Left ventricle myocardium inferior (tissue), 1 donor: ENCODE measurements at regions not wholly inside any gene's neighbourhood (a gene's known extent, or its start where the extent isn't known, plus 50 kb on each side); places are given as distances from the start of the nearest gene placed in this dataset.
"Not testable (repeated sequence)": the region's sequence is repeated elsewhere in the genome, so short reads cannot be mapped to it uniquely, and the experiment has no call there.

ENCODE experiments used
- DNase-seq: peaks from one replicate; pipeline ENCODE4 v3.0.0-alpha.2; 2020
- H3K27ac ChIP-seq: fragments of 200-600 bp; replicated peaks from 2 replicates; pipeline ENCODE4 v1.8.0; 2021
- H3K27me3 ChIP-seq: fragments of 200-600 bp; 2 replicates; pipeline ENCODE4 v1.8.0; 2021; ENCODE audit warnings: low read depth
- H3K36me3 ChIP-seq: fragments of 200-600 bp; 2 replicates; pipeline ENCODE4 v1.8.0; 2021
- H3K4me1 ChIP-seq: fragments of 200-600 bp; 2 replicates; pipeline ENCODE4 v1.8.0; 2021
- H3K4me3 ChIP-seq: fragments of 200-600 bp; 2 replicates; pipeline ENCODE4 v1.8.0; 2021; ENCODE audit warnings: mild to moderate bottlenecking, moderate library complexity
- H3K9me3 ChIP-seq: fragments of 200-600 bp; replicated peaks from 2 replicates; pipeline ENCODE4 v1.8.0; 2021
- intact Hi-C: fragments of 100-400 bp; cut with micrococcal nuclease; formaldehyde crosslinking; loops from one replicate; pipeline ENCODE4 v1.11.0; 2022
- TF ChIP-seq, protein P1 (sequence below): fragments of 200-600 bp; IDR thresholded peaks from 2 replicates; pipeline ENCODE4 v1.8.0; 2021; ENCODE audit warnings: antibody characterized with exemption, mild to moderate bottlenecking, borderline replicate concordance
- donor health status: DM: no; HTN: yes; CAD: no; lungs with severe emphysema.

DNA sequence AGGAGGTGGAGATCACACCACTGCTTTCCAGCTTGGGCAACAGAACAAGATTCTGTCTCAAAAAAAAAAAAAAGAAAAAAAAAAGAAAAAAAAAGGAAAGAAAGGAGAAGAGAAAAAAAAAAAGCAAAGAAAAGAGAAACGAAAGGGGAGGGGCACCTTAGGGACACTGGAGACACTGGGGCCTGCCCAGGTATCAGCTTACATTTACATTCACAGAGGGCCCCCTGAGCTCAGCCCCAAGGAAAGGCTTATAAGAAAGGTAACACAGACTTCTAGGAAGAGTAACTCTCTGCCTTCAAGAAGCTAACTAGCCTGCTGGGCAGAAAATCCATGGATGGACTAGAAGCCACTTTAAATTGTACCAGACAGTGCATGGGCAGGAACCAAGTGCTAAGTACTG is 108.8 kb downstream of the NPY start:
- no peaks in the 10 kb centered on the region for H3K36me3 ChIP-seq
- no peak for DNase-seq
- H3K27ac ChIP-seq, result no peak overlapping the region
- H3K4me1 ChIP-seq, result no peaks in the 10 kb centered on the region
- intact Hi-C loops, result no loop called here
- no peak overlapping the region for H3K4me3 ChIP-seq
- H3K27me3 ChIP-seq, result peaks cover 12% of the 10 kb centered on the region
- H3K9me3 ChIP-seq, result no peaks in the 10 kb centered on the region
- TF ChIP-seq, protein P1, sequence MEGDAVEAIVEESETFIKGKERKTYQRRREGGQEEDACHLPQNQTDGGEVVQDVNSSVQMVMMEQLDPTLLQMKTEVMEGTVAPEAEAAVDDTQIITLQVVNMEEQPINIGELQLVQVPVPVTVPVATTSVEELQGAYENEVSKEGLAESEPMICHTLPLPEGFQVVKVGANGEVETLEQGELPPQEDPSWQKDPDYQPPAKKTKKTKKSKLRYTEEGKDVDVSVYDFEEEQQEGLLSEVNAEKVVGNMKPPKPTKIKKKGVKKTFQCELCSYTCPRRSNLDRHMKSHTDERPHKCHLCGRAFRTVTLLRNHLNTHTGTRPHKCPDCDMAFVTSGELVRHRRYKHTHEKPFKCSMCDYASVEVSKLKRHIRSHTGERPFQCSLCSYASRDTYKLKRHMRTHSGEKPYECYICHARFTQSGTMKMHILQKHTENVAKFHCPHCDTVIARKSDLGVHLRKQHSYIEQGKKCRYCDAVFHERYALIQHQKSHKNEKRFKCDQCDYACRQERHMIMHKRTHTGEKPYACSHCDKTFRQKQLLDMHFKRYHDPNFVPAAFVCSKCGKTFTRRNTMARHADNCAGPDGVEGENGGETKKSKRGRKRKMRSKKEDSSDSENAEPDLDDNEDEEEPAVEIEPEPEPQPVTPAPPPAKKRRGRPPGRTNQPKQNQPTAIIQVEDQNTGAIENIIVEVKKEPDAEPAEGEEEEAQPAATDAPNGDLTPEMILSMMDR, result no peak

DNA sequence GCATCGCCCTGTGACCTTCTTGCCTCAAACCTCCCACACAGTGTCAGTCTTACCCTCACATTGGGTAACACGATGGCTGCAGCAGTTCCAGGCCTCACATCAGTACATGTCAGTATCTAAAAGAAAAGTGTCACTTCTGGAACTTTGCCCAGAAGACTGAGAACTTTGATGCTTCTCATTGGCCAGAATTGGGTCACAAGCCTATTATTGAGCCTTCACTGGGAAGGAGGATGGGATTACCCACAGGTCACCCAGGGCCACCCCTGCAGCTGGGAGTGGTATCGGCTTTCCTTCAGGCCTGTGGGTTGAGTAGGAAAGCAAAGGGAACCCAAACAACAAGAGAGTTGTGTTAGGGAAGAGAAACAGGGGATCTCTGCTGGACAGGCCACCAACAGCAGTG is 111.5 kb downstream of the NPY start:
- Histone ChIP-seq H3K4me3 (no peak overlapping the region), H3K27me3 (peaks cover 12% of the 10 kb centered on the region), H3K36me3 (no peaks in the 10 kb centered on the region), H3K27ac (no peak overlapping the region), H3K9me3 (no peaks in the 10 kb centered on the region), H3K4me1 (no peaks in the 10 kb centered on the region)
- intact Hi-C loops, result no loop called here
- TF ChIP-seq, protein P1, result no peak
- DNase-seq, result no peak

DNA sequence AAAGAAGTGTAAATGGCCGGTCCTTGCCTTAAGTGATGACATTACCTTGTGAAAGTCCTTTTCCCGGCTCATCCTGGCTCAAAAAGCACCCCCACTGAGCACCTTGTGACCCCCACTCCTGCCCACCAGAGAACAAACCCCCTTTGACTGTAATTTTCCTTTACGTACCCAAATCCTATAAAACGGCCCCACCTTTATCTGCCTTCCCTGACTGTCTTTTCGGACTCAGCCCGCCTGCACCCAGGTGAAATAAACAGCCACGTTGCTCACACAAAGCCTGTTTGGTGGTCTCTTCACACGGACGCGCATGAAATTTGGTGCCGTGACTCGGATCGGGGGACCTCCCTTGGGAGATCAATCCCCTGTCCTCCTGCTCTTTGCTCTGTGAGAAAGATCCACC is 112.4 kb downstream of the NPY start:
- H3K27ac ChIP-seq, H3K4me3 ChIP-seq, H3K4me1 ChIP-seq, H3K27me3 ChIP-seq, H3K36me3 ChIP-seq, H3K9me3 ChIP-seq, intact Hi-C loops, DNase-seq: not testable (repeated sequence)

DNA sequence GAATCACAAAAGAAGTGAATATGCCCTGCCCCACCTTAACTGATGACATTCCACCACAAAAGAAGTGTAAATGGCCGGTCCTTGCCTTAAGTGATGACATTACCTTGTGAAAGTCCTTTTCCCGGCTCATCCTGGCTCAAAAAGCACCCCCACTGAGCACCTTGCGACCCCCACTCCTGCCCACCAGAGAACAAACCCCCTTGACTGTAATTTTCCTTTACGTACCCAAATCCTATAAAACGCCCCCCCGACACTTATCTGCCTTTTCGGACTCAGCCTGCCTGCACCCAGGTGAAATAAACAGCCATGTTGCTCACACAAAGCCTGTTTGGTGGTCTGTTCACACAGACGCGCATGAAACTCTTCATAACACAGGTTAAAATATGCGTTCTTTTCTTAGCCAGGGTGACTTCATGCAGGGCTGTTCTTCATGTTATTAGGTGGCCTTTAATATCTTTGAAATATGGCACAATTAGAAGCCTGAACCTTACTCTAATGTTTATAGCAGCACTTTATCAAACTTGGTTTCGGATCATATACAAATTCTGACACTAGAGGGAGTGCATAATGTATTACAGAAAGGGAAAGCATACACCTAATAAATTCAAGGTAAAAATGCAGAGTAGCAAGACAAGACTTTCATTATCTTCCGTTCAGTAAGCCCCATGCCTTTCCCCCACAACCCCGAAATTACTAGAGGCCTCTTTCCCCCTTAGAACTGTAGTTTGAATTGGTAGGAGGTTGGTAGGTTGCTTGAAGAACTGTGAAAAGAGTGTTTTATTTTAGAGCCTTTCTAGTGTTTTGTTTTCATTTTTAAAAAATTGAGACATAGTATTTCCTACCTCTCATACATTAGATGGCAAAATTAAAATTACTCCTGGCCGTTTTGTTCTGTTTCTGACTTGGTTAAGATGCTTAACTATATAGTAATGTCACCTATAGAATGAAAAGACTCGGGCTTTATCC is 117.9 kb downstream of the NPY start:
- Histone ChIP-seq H3K27ac (no peak overlapping the region), H3K36me3 (no peaks in the 10 kb centered on the region), H3K27me3 (peaks cover 13% of the 10 kb centered on the region), H3K4me3 (no peak overlapping the region), H3K4me1 (no peaks in the 10 kb centered on the region), H3K9me3 (no peaks in the 10 kb centered on the region)
- DNase-seq, result no peak
- intact Hi-C loops, result no loop called here
- TF ChIP-seq, protein P1, result peak; percentile 51

DNA sequence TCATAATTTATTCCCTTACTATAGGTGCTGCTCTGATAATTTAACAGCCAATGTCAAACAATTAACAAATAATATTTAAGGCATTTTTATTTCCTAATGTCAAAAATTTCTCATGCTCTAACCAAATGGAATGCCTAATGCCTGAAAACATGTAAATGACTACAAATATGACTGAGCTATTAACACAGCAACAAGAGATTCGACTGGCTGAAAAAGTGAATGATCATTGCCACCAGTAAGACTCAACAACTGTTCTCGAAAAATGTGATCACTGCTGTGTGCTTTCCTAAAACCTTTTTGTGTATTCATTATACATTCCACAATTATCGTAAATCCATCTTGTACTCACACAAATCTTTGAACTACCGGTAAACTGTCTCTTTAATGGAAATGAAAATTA is 118.7 kb downstream of the NPY start:
- TF ChIP-seq, protein P1, result no peak
- intact Hi-C loops, result no loop called here
- H3K36me3 ChIP-seq, result no peaks in the 10 kb centered on the region
- H3K4me3 ChIP-seq, result no peak overlapping the region
- H3K9me3 ChIP-seq, result no peaks in the 10 kb centered on the region
- H3K27ac ChIP-seq, result no peak overlapping the region
- H3K4me1 ChIP-seq, result no peaks in the 10 kb centered on the region
- peaks cover 13% of the 10 kb centered on the region for H3K27me3 ChIP-seq
- DNase-seq, result no peak

DNA sequence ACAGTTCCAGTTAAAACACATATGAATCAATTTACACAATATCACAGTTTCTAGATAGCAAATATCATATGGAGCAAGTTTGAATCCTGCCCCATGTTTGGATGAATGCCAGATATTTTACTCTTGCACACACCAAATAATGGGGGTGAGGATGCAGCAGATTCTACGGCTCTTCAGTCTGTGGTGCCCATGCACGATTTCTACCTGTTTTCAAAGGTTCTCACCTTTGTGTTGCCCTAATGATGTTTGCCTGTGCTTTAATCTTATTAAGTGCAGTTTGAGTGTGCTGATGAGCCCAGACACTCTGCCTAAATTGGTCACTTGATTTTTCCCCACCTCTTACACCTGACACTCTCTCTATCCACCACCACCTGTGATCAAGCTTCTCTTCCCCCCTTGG is 119.6 kb downstream of the NPY start:
- Histone ChIP-seq H3K27me3 (peaks cover 13% of the 10 kb centered on the region), H3K4me1 (no peaks in the 10 kb centered on the region), H3K27ac (no peak overlapping the region), H3K36me3 (no peaks in the 10 kb centered on the region), H3K4me3 (no peak overlapping the region), H3K9me3 (no peaks in the 10 kb centered on the region)
- DNase-seq, result no peak
- intact Hi-C loops, result no loop called here
- TF ChIP-seq, protein P1, result no peak
